NCI-H2227 treated with DMSO at 0.1 percent for 48 hours (cell line): ENCODE measurements at regions not wholly inside any gene's neighbourhood (a gene's known extent, or its start where the extent isn't known, plus 50 kb on each side); places are given as distances from the start of the nearest gene placed in this dataset.
A peak's percentile ranks its signal among the peaks of the same experiment; 100 is the strongest.

Source experiments
- DNase-seq: peaks from one replicate; lab custom pipeline; 2025; lab: John Stamatoyannopoulos, UW

GRCh38 chr13:30845297-30846214, 60.5 kb upstream of the MEDAG start:
- no peak for DNase-seq

GRCh38 chr13:30846311-30846710, 59.8 kb upstream of the MEDAG start:
- no peak for DNase-seq

DNA sequence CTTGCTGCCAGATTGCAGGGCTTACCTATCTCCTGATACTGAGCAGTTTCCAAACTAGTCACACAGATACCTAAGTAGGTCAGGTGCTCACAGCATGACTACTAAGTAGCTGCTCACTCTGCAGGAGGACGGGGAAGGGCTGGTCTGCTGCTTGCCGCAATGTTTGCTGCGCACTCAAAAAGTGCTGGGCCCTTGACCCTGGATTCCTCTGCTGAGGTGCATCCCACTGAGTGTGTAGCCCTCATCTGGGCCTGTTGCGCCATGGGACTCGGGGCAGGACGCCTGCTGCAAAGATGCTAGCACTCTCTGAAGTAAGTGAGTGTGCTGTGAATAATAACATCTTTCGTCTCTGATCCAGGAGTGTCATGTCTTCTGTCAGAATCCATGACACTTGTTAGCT, 59.2 kb upstream of the MEDAG start:
- no peak for DNase-seq

GRCh38 chr13:30847650-30848307, 58.3 kb upstream of the MEDAG start:
- DNase-seq: peak; percentile 39

GRCh38 chr13:30848332-30849027, 57.6 kb upstream of the MEDAG start:
- DNase-seq: no peak

- DNase-seq: no peak
Measured at GRCh38 chr13:30849611-30850010, 56.5 kb upstream of the MEDAG start.

DNA sequence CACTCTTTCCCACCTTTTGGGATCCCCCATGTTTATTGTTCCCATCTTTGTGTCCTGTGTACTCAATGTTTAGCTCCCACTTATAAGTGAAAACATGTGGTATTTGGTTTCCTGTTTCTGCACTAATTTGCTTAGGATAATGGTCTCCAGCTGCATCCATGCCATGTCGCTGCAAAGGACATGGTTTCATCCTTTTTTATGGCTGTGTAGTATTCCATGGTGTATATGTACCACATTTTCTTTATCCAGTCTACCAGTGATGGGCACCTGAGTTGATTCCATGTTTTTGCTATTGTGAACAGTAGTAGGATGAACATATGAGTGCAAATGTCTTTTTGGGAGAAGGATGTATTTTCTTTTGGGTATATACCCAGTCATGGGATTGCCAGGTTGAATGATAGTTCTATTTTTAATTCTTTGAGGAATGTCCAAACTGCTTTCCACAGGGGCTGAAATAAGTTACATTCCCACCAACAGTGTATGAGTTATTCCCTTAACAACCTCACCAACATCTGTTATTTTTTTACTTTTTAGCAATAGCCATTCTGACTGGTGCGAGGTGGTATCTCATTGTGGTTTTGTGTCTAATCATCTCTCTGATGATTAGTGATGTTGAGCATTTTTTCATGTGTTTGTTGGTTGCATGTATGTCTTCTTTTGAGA, 55.7 kb upstream of the MEDAG start:
- no peak for DNase-seq

- no peak for DNase-seq
Measured at GRCh38 chr13:30850867-30851211, 55.2 kb upstream of the MEDAG start.

- no peak for DNase-seq
Measured at GRCh38 chr13:30851697-30852096, 54.4 kb upstream of the MEDAG start.

- no peak for DNase-seq
Measured at GRCh38 chr13:30855569-30855968, 50.5 kb upstream of the MEDAG start.

- no peak for DNase-seq
Measured at GRCh38 chr13:30856005-30856790, 49.9 kb upstream of the MEDAG start.
